Activated CD8-positive, alpha-beta memory T cell treated with anti-CD3 and anti-CD28 coated beads for 1 hour (primary cell): ENCODE measurements at regions not wholly inside any gene's neighbourhood (a gene's known extent, or its start where the extent isn't known, plus 50 kb on each side); places are given as distances from the start of the nearest gene placed in this dataset.
"Not testable (repeated sequence)": the region's sequence is repeated elsewhere in the genome, so short reads cannot be mapped to it uniquely, and the experiment has no call there.

ENCODE experiments used
- DNase-seq, 2 donors: peaks; one replicate each; pipeline ENCODE4 v3.0.0-alpha.2; 2020; ENCODE audit warnings: low read depth in 1 of 2; ENCODE audit errors: extremely low read depth in 1 of 2

- DNase-seq, result not testable (repeated sequence)
Observed at GRCh38 chr12:131659484-131659883, 51.4 kb upstream of the SFSWAP start.

- not testable (repeated sequence) for DNase-seq
Observed at GRCh38 chr12:131659976-131660375, 50.9 kb upstream of the SFSWAP start.

DNA sequence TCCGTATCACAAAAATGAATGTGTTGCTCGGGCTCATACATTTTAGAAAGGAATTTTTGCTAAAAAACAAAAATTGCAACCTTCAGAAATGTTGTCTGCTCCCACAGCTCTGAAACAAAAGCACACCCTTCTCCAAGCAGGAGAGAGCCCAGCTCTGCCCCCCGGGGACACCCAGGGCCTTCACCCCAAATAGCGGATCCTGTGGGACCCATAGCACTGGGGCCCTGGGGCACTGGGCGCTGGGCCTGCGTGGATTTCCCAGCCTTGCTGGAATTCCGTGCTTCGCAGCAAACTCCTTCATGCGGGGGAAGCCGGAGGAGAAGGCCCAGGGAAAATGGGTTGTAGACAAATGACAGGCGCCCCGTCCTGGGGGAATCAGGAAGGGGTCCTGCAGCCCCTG lies 50.5 kb upstream of the SFSWAP start:
- DNase-seq, result not testable (repeated sequence)
